Left cardiac atrium (tissue), 4 donors: ENCODE measurements at regions not wholly inside any gene's neighbourhood (a gene's known extent, or its start where the extent isn't known, plus 50 kb on each side); places are given as distances from the start of the nearest gene placed in this dataset.

Experiments
- ATAC-seq, 2 donors: fragments of 200-7000 bp; cut with Tn5 transposase; one replicate each; pipeline ENCODE4 v1.9.1; 2020; ENCODE audit warnings: mild to moderate bottlenecking in 2 of 2, moderate library complexity in 2 of 2
- DNase-seq: peaks from one replicate; pipeline ENCODE4 v3.0.0-alpha.2; 2020
- intact Hi-C, 2 donors: fragments of 100-400 bp; cut with DNase I; formaldehyde crosslinking; loops; one replicate each; pipeline versions ENCODE4 v1.14.1 to v1.15.1; 2022 to 2023
- donor health status: DM: no; HTN: yes; CAD: no.
- donor health status: DM: no; HTN: yes; CAD: no; lungs with severe emphysema.
- donor health status: DM: yes; HTN: yes; CAD: no.
- donor health status: Dilated cardiomyopathy.

DNA sequence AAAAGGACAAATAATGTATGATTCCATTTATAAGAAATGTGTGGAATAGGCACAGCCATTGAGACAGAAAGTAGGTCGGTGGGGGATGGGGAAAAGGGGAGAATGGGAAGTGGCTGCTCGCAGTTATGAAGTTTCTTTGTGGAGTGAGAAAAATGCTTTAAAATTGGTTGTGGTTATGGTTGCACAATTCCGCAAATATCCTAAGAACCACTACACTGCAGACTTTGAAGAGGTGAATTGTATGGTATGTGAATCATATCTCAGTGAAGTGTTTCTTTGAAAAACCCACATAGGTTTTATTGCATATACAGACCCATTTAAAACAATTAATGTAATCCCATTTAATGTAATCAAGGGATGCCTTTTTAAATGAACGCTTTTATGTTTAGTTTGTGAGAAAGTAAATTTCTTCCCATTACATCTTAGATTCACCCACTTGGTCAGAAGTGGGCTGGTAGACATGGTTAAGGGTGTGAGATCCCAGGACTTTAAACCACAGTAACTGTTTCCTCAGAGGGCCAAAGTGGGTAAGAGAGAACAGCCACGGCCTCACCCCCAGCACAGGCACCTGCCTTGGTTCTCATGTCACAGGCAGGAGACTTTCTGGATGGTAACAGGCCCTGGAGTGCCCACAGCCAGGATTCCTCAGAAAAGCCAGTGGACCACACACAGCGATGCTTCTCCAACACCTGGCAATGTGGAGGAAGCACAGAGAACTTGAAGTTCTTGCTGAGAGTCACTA, 119.3 kb upstream of the GJB6 start:
- intact Hi-C loops: no loop called here
- ATAC-seq (no peak), DNase-seq (no peak)

DNA sequence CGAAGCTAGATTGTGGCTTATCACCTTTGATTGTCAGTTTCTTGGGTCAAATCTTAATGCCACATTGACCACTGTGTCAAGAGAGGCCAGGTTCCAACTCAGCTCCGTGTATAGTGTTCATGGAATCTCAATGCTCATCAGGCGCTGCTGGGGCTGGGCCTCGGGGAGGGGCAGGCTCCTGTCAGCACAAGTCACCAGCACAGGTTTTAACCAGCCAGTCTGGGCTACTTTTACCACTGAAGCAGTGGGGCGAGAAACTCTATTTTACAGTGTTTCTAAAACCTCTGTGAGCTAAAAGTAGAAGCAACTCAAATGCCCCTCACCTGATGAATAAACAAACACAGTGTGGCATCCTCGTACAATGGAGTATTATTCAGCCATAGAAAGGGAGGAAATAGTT, 118.7 kb upstream of the GJB6 start:
- intact Hi-C loops: no loop called here

GRCh38 chr13:20350382-20350763, 118.3 kb upstream of the GJB6 start:
- intact Hi-C loops: no loop called here
- no peak for ATAC-seq
- no peak for DNase-seq

More for the DNA sequence above, 118.7 kb upstream of the GJB6 start:
- DNase-seq: no peak
- no peak for ATAC-seq

- ATAC-seq (no peak), DNase-seq (no peak)
- intact Hi-C loops: no loop called here
Measured at GRCh38 chr13:20349564-20350381, 117.7 kb upstream of the GJB6 start.

DNA sequence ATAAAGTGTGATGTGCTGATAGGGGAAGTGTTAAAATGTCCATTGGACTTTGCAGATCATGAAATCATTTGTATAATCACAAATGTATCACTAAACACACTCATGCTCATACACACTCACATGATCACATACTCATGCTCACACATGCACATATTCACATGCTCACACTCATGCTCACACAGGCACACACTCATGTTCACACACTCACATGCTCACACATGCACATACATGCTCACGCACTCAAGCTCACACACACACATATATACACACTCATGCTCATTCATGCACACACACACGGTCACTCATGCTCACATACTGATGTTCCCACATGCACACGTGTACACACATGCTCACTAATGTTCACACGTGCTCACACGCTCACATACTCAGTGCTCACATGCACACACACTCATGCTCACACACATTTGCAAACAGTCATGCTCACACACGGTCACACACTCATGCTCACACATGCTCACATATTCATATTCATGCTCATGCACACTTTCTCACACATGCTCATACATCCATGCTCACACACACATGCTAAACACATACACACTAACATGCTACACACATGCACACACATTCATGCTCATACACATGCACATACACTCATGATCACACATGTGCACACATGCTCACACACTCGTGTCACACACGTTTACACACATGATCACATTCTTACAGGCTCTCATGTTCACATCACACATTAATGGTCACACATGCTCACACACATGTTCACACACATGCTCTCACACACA, 116.7 kb upstream of the GJB6 start:
- intact Hi-C loops: no loop called here
- ATAC-seq: no peak
- no peak for DNase-seq

DNA sequence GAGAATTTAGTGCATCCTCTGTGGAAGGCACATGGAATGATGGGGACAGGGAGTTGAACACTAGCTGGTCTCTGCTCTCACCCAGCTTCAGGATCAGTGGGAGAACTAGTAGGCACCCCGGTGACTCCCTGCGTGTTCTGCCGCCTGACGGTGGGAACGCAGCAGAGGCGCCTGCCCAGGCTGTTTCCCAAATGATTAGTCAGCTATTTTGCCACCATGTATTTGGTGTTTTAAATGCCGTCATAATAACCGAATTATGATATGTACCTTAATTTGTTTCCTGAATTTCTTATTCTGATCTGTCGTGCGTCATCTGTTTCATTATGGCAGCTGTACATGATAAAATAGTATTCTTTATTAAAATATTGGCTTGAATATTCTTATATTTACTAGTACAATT, 115.9 kb upstream of the GJB6 start:
- DNase-seq (no peak), ATAC-seq (no peak)
- intact Hi-C loops: no loop called here

DNA sequence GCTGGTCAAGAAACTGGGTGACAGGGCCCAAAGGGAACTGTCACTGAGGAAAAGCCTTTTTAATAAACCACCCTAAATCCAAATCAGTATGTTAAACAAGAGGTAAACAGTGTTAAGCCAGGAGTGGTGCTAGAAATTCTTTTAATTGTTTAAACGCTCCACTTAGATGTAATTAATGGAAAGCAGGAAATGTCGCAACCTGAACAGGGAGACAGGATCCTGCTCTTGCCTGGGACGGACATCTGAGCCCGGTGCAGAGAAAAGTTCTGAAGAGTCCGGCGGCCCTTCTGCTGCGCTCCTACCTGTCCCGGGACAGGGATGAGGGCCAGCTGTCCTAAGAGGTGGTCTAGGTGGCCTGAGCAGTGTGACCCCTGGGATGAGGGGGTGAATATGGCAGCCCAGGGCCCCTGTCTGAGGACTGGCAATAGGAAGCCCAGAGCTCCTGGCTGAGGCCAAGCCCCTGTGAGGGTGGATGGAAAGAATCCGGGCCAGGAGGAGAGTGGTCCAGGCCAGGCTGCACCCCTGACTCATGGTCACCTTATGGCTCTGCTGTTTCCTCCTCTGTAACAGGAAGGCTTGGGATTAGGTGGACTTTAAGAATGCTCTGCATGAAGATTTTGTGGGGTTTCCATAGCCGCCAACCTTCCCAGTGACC, 112.8 kb upstream of the GJB6 start:
- no peak for DNase-seq
- intact Hi-C loops: no loop called here
- ATAC-seq: no peak

DNA sequence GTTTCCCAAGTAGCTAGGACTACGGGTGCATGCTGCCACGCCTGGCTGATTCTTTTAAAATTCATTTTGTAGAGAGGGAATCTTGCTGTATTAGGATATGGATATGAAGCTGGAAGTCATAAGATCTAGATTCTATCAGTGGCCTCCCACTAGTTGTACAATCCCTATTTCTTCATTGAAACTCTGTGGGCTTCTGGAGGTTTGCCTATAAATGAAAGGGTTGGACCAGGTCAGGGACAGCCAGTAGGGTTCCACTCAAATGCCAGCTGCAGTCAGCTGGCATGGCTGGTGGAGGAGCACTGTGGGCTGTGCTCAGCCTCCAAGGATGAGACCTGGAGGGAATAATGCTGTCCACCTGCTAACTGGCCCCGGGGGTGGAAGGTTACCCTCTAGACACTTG, 110.2 kb upstream of the GJB6 start:
- intact Hi-C loops: no loop called here
- DNase-seq: no peak
- no peak for ATAC-seq

DNA sequence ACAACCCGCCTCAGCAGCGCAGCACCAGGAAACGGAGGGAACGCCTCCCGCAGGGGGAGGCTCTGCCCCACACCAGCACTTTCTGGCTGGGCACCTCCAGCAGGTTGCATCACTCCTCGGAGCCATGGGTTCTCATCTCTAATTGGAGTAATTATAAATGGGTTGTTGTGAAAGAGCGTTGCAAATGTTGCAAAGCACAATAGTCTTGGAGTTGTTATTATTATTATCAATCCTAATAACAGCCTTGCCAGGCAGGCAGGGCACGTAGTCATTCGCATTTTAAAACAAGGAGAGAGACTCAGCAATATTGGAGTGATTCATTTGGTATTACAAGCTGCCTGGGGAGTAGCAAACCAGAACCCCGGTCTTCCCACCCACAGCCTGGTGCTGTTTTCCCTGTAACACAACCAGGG, 108.6 kb upstream of the GJB6 start:
- peak in 1 of 2 donors; percentile 34 for ATAC-seq
- intact Hi-C loops: no loop called here
- no peak for DNase-seq

DNA sequence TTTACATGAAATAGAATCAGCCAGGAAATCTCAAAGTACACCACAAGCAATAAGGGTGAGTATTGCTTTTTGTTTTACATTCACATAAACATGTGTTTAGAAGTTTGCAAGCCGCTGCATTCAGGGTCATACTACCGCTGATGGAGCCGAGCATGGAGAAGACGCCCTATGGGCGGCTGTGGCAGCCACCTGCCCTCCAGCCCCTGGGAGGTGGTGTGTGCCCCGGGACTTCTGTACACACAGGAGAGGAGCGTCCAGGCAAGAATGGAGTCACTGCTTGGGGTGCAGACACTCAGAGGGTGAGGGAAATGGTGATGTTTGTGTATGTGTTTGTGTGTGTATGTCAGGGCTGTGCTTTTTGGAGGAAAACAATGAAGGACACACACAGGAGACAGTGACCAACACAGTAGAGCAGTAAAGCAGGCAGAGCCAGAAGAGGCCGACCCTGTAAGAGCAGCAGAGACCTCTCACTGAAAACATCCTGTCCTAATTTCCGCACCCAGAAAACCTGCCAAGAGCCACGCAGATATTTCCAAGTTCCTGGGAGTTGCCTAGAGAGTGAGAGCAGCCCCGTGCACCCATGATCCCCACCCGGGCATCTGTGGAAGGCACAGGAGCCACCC, 108.1 kb upstream of the GJB6 start:
- DNase-seq: no peak
- ATAC-seq: no peak
- intact Hi-C loops: no loop called here

DNA sequence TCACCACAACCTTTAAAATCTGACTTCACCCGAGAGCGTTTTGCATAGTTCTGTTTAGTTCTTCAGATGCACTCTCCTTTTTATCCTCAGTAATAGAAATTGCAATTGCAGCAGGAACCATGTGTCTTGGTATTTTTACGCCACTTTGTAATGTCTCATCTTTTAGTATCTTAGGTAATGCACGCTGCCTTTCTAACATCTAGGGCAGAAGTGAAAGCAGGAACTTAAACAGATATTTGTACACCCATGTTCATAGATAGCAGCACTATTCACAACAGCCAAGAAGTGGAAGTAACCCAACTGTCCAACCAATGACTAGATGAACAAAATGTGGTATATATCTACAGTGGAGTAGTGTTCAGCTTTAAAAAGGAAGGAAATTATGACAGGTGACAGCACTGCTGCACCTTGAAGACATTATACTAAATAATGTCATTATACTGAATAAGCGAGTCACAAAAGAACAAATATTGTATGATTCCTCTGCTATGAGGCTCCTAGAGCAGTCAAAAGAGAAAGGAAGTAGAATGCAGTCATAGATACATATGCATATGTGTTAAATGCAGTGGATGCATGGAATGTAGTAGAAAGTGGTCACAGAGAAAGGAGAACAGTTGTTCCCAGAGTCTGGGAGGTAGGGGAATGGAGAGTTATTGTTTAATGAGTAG, 105.9 kb upstream of the GJB6 start:
- intact Hi-C loops: loop anchor here in 1 of 2 donors (10.0 kb wide), 1 partner anchor 117 kb away; no protein-coding TSS in a partner anchor
- ATAC-seq (no peak), DNase-seq (no peak)

GRCh38 chr13:20336761-20337160, 104.6 kb upstream of the GJB6 start:
- ATAC-seq (no peak), DNase-seq (no peak)
- intact Hi-C loops: loop anchor here in 1 of 2 donors (10.0 kb wide), 1 partner anchor 118 kb away; no protein-coding TSS in a partner anchor

DNA sequence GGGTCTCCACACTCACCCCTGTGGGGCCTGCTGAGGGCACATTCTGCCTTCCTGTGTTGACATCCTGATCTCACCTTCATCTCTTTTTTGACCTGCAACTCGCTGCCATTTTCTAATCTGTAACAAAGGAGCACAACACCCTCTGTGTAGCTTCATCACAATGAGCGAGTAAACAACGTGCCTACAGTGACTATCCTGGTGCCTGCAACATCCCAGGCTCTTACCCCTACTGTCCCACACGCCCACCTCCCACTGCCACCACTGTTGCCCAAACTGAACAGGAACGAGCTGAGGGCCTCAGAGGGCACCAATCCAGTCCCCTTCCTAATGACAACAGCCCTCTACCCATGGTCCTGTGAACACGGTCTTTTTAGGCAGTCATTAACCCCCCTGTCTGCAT, 102.2 kb upstream of the GJB6 start:
- intact Hi-C loops: loop anchor here in 1 of 2 donors (10.0 kb wide), 1 partner anchor 120 kb away; no protein-coding TSS in a partner anchor
- DNase-seq: no peak

GRCh38 chr13:20332361-20333096, 100.4 kb upstream of the GJB6 start:
- DNase-seq (no peak), ATAC-seq (no peak)
- intact Hi-C loops: loop anchor here in 1 of 2 donors (10.0 kb wide), 1 partner anchor 122 kb away; no protein-coding TSS in a partner anchor

More for the DNA sequence above, 102.2 kb upstream of the GJB6 start:
- no peak for ATAC-seq

GRCh38 chr13:20331949-20332348, 99.8 kb upstream of the GJB6 start:
- intact Hi-C loops: loop anchor here in 1 of 2 donors (10.0 kb wide), 1 partner anchor 123 kb away; no protein-coding TSS in a partner anchor
- ATAC-seq (no peak), DNase-seq (no peak)

- ATAC-seq (no peak), DNase-seq (no peak)
- intact Hi-C loops: loop anchor here in 1 of 2 donors (10.0 kb wide), 1 partner anchor 123 kb away; no protein-coding TSS in a partner anchor
Measured at GRCh38 chr13:20331419-20331818, 99.3 kb upstream of the GJB6 start.

DNA sequence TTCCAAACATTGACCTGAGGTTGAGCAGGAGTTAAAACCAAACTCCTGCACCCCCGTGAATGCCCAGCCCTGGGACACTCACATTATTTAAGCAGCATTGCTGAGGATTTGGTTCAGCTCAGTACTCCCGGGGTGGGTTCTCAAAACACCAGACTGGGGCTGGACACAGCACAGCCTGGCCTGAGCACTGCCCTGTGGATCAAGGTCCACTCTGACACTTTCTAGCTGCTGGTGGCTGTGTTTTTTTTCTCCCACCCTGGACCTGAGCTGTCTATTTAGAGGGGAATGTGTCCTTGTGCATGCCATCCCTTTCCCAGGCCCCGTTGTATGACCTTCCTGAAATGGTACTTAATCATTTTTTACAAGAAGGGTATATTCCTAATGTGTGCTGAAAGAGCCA, 94.7 kb upstream of the GJB6 start:
- no peak for DNase-seq
- intact Hi-C loops: no loop called here
- ATAC-seq: no peak
